ENCODE measurements at regions not wholly inside any gene's neighbourhood (a gene's known extent, or its start where the extent isn't known, plus 50 kb on each side); places are given as distances from the start of the nearest gene placed in this dataset.
A peak's percentile ranks its signal among the peaks of the same experiment; 100 is the strongest.

- Mint-ChIP-seq H3K4me3 (peak overlapping the region; percentile 81), H3K36me3 (no peaks in the 10 kb centered on the region), H3K27ac (peak overlapping the region; percentile 87 to 90), H3K27me3 (ENCODE audit: low read depth in 2 of 2) (no peaks in the 10 kb centered on the region), H3K9me3 (no peaks in the 10 kb centered on the region), H3K4me1 (peaks cover 65 to 72% of the 10 kb centered on the region in 2 donors)
- DNase-seq (peak; percentile 65 to 91), ATAC-seq (peak; percentile 84 to 91 (median 89))
- WGBS (ENCODE audit: insufficient coverage) = 28% methylated on average over 9 of the region's 9 CpGs
- peak overlapping the region; percentile 67 for H3K27ac ChIP-seq (ENCODE audit: low read length)
- TF ChIP-seq CTCF (IDR thresholded peaks at IDR 0.05) = no peak
- no peak overlapping the region for H3K4me3 ChIP-seq (ENCODE audit: low read length)
- no peaks in the 10 kb centered on the region for H3K36me3 ChIP-seq (ENCODE audit: control insufficient read depth, insufficient read depth, low read length)
- intact Hi-C loops (cut with micrococcal nuclease) = loop anchor here (1.0 to 10.0 kb wide), 7 partner anchors 41 to 778 kb away; no protein-coding TSS in a partner anchor
- H3K27me3 ChIP-seq (ENCODE audit: control insufficient read depth, insufficient read depth, low read length) = no peaks in the 10 kb centered on the region
- peaks cover 62% of the 10 kb centered on the region for H3K4me1 ChIP-seq (ENCODE audit: control insufficient read depth, insufficient read depth, low read length)
- H3K9me3 ChIP-seq (ENCODE audit: control insufficient read depth, insufficient read depth, low read length) = peaks cover 3% of the 10 kb centered on the region
Measured at GRCh38 chr15:69713726-69714559, 261.3 kb downstream of the RPLP1 start.

GRCh38 chr15:69715210-69715609 is 262.6 kb downstream of the RPLP1 start:
- H3K27me3 ChIP-seq (ENCODE audit: control insufficient read depth, insufficient read depth, low read length) = no peaks in the 10 kb centered on the region
- peak overlapping the region; percentile 67 for H3K27ac ChIP-seq (ENCODE audit: low read length)
- WGBS (ENCODE audit: insufficient coverage) = 30% methylated on average over 2 of the region's 2 CpGs
- H3K36me3 ChIP-seq (ENCODE audit: control insufficient read depth, insufficient read depth, low read length) = no peaks in the 10 kb centered on the region
- H3K27me3 Mint-ChIP-seq (ENCODE audit: low read depth in 2 of 2) = no peaks in the 10 kb centered on the region
- intact Hi-C loops (cut with micrococcal nuclease) = loop anchor here (2.0 to 10.0 kb wide), 2 partner anchors 220 to 308 kb away; no protein-coding TSS in a partner anchor
- ATAC-seq = no peak
- H3K4me1 ChIP-seq (ENCODE audit: control insufficient read depth, insufficient read depth, low read length) = peaks cover 75% of the 10 kb centered on the region
- H3K36me3 Mint-ChIP-seq = no peaks in the 10 kb centered on the region
- DNase-seq = no peak
- no peak overlapping the region for H3K4me3 ChIP-seq (ENCODE audit: low read length)
- H3K4me1 Mint-ChIP-seq = peaks cover 77 to 84% of the 10 kb centered on the region in 2 donors
- no peaks in the 10 kb centered on the region for H3K9me3 Mint-ChIP-seq
- H3K4me3 Mint-ChIP-seq = peak overlapping the region; percentile 81
- TF ChIP-seq CTCF (IDR thresholded peaks at IDR 0.05) = no peak
- no peaks in the 10 kb centered on the region for H3K9me3 ChIP-seq (ENCODE audit: control insufficient read depth, insufficient read depth, low read length)
- peak overlapping the region; percentile 87 to 90 for H3K27ac Mint-ChIP-seq

GRCh38 chr15:69718436-69718835 is 265.8 kb downstream of the RPLP1 start:
- peak overlapping the region; percentile 74 to 85 for H3K27ac Mint-ChIP-seq
- Histone ChIP-seq H3K36me3 (ENCODE audit: control insufficient read depth, insufficient read depth, low read length) (no peaks in the 10 kb centered on the region), H3K27ac (ENCODE audit: low read length) (peak overlapping the region; percentile 90), H3K9me3 (ENCODE audit: control insufficient read depth, insufficient read depth, low read length) (peaks cover 6% of the 10 kb centered on the region), H3K4me1 (ENCODE audit: control insufficient read depth, insufficient read depth, low read length) (peaks cover 82% of the 10 kb centered on the region), H3K27me3 (ENCODE audit: control insufficient read depth, insufficient read depth, low read length) (no peaks in the 10 kb centered on the region), H3K4me3 (ENCODE audit: low read length) (no peak overlapping the region)
- 45% methylated on average over 1 of the region's 2 CpGs for WGBS (ENCODE audit: insufficient coverage)
- H3K4me1 Mint-ChIP-seq = peaks cover 85 to 93% of the 10 kb centered on the region in 2 donors
- peaks cover 0 to 1% of the 10 kb centered on the region in 2 donors for H3K27me3 Mint-ChIP-seq (ENCODE audit: low read depth in 2 of 2)
- H3K9me3 Mint-ChIP-seq = no peaks in the 10 kb centered on the region
- H3K36me3 Mint-ChIP-seq = no peaks in the 10 kb centered on the region
- DNase-seq (no peak), ATAC-seq (no peak)
- intact Hi-C loops (cut with micrococcal nuclease) = loop anchor here (2.0 to 10.0 kb wide), 3 partner anchors 50 to 250 kb away; no protein-coding TSS in a partner anchor
- peak overlapping the region; percentile 9 for H3K4me3 Mint-ChIP-seq
- no peak for TF ChIP-seq CTCF (IDR thresholded peaks at IDR 0.05)
